Esophagus muscularis mucosa (tissue), 4 donors: ENCODE measurements at regions not wholly inside any gene's neighbourhood (a gene's known extent, or its start where the extent isn't known, plus 50 kb on each side); places are given as distances from the start of the nearest gene placed in this dataset.

Source experiments
- CTCF ChIP-seq, 3 experiments: fragments of 200-600 bp in 2 of 3; fragments of 450-650 bp in 1 of 3; sonication (generic) in 2 of 3; IDR thresholded peaks; one replicate each; pipeline ENCODE4 v1.5.1; 2017 to 2019; ENCODE audit warnings: antibody characterized with exemption in 3 of 3, mild to moderate bottlenecking in 2 of 3, moderate library complexity in 1 of 3
- EP300 ChIP-seq: sonication (generic); formaldehyde crosslinking; IDR thresholded peaks from one replicate; pipeline ENCODE4 v1.6.1; 2017; ENCODE audit warnings: antibody characterized with exemption
- POLR2AphosphoS5 ChIP-seq, 2 donors: sonication (generic); formaldehyde crosslinking; IDR thresholded peaks; one replicate each; pipeline ENCODE4 v1.6.1; 2017; ENCODE audit warnings: antibody characterized with exemption in 2 of 2

- TF ChIP-seq CTCF (IDR thresholded peaks at IDR 0.05), result no peak
- TF ChIP-seq EP300, result no peak
- no peak for TF ChIP-seq POLR2AphosphoS5 (IDR thresholded peaks at IDR 0.05)
Measured at GRCh38 chr2:144326825-144327224, 193.1 kb downstream of the ZEB2 start.
